HG03521 (cell line): ENCODE measurements at regions not wholly inside any gene's neighbourhood (a gene's known extent, or its start where the extent isn't known, plus 50 kb on each side); places are given as distances from the start of the nearest gene placed in this dataset.

ENCODE experiments used
- ATAC-seq: cut with Tn5 transposase; IDR thresholded peaks from one replicate; pipeline ENCODE4 v1.9.1; 2021; ENCODE audit warnings: mild to moderate bottlenecking, moderate library complexity; ENCODE audit not compliant: unreplicated experiment

GRCh38 chr13:32859707-32860292, 156.4 kb upstream of the KL start:
- ATAC-seq = no peak

- ATAC-seq = no peak
Measured at GRCh38 chr13:32861304-32861703, 154.9 kb upstream of the KL start.

- no peak for ATAC-seq
Measured at GRCh38 chr13:32863596-32863995, 152.6 kb upstream of the KL start.

GRCh38 chr13:32866921-32867320, 149.3 kb upstream of the KL start:
- no peak for ATAC-seq

- ATAC-seq = no peak
Measured at GRCh38 chr13:32877491-32877890, 138.7 kb upstream of the KL start.

GRCh38 chr13:32878163-32878562, 138.1 kb upstream of the KL start:
- ATAC-seq = no peak

GRCh38 chr13:32880636-32881035, 135.6 kb upstream of the KL start:
- no peak for ATAC-seq

- no peak for ATAC-seq
Measured at GRCh38 chr13:32881074-32881776, 135.0 kb upstream of the KL start.

- no peak for ATAC-seq
Measured at GRCh38 chr13:32881777-32882145, 134.5 kb upstream of the KL start.

- ATAC-seq = no peak
Measured at GRCh38 chr13:32882691-32883090, 133.5 kb upstream of the KL start.

- no peak for ATAC-seq
Measured at GRCh38 chr13:32883474-32883873, 132.7 kb upstream of the KL start.

- ATAC-seq = no peak
Measured at GRCh38 chr13:32887617-32888016, 128.6 kb upstream of the KL start.

- ATAC-seq = no peak
Measured at GRCh38 chr13:32889986-32890565, 126.1 kb upstream of the KL start.

GRCh38 chr13:32893176-32893575, 123.0 kb upstream of the KL start:
- no peak for ATAC-seq

- no peak for ATAC-seq
Measured at GRCh38 chr13:32894589-32895001, 121.6 kb upstream of the KL start.

GRCh38 chr13:32895296-32895695, 120.9 kb upstream of the KL start:
- ATAC-seq = no peak

GRCh38 chr13:32897296-32897695, 118.9 kb upstream of the KL start:
- ATAC-seq = no peak

GRCh38 chr13:32902029-32902780, 114.0 kb upstream of the KL start:
- no peak for ATAC-seq

GRCh38 chr13:32902874-32903273, 113.3 kb upstream of the KL start:
- ATAC-seq = no peak

GRCh38 chr13:32903720-32904119, 112.5 kb upstream of the KL start:
- ATAC-seq = no peak

GRCh38 chr13:32904266-32904665, 112.0 kb upstream of the KL start:
- no peak for ATAC-seq
